LNCaP clone FGC (cell line): ENCODE measurements at regions not wholly inside any gene's neighbourhood (a gene's known extent, or its start where the extent isn't known, plus 50 kb on each side); places are given as distances from the start of the nearest gene placed in this dataset.

Experiments used
- DNase-seq: peaks from one replicate; pipeline ENCODE4 v3.0.0-alpha.2; 2011; ENCODE audit warnings: low read depth
- H3K4me3 ChIP-seq: 2 replicates; pipeline ENCODE4 v1.5.1; 2011; ENCODE audit warnings: mild to moderate bottlenecking, low read depth, low read length, control low read depth
- TF ChIP-seq, protein P1 (sequence below): IDR thresholded peaks from 2 replicates; pipeline ENCODE4 v1.5.1; 2012; ENCODE audit warnings: mild to moderate bottlenecking; ENCODE audit not compliant: control insufficient read depth, insufficient read depth; ENCODE audit errors: extremely low read depth

DNA sequence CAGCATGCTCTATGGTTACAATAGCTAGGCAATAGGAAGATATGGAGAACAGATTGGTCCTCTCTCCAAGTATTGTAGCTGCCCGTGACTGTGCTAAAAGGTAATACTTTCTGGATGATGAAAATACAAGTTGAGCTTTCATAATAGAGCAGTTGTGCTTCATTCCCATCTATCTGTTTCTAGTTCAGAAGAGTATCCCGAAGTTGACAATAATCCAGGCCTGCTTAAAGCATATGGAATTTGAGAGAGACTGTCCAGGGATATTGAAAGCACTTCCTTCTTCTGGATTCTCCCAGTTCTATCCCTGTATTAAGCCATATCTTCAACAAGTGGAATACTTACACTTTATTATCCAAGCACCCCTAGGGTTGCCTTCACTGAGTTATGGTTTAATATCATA is 350.4 kb downstream of the EFNA5 start:
- DNase-seq: no peak
- no peak overlapping the region for H3K4me3 ChIP-seq
- TF ChIP-seq, protein P1, sequence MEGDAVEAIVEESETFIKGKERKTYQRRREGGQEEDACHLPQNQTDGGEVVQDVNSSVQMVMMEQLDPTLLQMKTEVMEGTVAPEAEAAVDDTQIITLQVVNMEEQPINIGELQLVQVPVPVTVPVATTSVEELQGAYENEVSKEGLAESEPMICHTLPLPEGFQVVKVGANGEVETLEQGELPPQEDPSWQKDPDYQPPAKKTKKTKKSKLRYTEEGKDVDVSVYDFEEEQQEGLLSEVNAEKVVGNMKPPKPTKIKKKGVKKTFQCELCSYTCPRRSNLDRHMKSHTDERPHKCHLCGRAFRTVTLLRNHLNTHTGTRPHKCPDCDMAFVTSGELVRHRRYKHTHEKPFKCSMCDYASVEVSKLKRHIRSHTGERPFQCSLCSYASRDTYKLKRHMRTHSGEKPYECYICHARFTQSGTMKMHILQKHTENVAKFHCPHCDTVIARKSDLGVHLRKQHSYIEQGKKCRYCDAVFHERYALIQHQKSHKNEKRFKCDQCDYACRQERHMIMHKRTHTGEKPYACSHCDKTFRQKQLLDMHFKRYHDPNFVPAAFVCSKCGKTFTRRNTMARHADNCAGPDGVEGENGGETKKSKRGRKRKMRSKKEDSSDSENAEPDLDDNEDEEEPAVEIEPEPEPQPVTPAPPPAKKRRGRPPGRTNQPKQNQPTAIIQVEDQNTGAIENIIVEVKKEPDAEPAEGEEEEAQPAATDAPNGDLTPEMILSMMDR: no peak

DNA sequence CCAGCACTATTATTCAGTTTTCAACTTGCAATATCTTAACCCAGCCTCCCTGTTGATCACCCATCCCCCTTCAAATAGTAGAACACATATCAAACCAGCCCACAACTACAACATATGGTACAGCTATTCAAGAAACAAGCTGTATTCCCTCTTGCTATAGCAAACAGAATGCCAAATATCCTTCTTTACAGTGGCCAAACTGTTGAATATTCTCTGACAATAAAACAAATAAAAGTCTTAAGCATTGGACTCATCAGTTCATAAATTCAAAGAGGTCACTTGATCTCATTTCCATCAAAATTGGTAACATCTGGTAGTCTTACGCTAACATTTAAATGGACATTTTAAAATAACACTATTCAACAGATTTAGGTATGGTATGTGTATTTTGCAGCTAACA is 350.8 kb downstream of the EFNA5 start:
- no peak for DNase-seq
- no peak overlapping the region for H3K4me3 ChIP-seq
- TF ChIP-seq, protein P1: no peak

DNA sequence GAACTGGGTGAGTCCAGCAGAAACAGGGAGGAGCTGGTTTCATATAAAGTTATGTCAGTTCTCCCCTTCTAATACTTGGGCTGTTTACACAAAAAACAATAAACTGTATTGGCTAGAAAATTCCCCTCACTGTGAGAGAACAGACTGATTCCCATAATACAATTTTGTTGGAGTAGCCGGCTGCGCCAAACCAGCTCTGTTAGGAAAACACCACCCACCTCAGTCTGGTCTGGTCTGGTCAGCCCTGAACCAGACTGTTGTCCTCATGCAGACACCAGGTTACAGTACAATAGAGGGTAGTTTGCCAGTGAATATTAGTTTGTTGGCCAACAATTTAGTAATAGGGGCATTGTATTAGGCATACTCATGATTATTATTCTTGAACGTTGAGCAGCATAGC is 356.4 kb downstream of the EFNA5 start:
- DNase-seq: no peak
- TF ChIP-seq, protein P1: no peak
- no peak overlapping the region for H3K4me3 ChIP-seq

DNA sequence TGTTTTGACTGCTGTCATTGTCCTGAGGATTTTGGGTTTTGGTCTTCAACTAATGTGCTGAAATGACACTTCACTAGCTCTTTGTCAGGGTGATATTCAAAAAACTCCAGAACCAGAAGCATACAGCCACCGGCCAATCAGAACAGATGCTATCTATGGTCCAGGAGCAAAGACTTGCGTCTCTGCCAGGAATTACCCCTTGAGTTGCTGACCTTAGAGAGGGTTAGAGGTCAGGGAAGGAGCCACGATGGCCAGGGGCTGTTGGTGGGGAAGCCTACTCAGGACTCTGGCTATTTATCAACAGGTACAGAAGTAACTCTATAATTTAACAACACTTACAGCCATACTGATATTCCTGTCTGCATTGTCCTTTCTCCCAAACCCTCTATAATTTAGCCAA is 356.8 kb downstream of the EFNA5 start:
- no peak overlapping the region for H3K4me3 ChIP-seq
- TF ChIP-seq, protein P1: no peak
- DNase-seq: no peak

DNA sequence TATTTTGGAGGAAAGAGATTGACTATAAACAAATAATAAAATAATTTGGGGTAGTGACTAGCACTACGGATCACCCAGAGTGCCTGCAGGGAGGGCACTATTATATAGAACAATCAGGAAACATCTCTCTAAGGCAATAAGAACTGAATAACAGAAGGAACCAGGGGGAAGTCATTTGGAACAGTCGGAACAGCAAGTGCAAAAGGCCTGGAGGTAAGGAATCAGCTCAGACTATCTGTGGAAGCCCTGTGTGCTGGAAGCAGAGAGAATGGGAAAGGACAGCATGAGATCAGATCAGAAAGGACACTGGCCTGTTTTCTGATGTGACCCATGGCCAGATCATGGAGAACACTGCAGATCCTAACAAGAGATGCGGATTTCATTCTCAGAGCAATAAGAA is 357.6 kb downstream of the EFNA5 start:
- DNase-seq: no peak
- H3K4me3 ChIP-seq: no peak overlapping the region
- TF ChIP-seq, protein P1: no peak

DNA sequence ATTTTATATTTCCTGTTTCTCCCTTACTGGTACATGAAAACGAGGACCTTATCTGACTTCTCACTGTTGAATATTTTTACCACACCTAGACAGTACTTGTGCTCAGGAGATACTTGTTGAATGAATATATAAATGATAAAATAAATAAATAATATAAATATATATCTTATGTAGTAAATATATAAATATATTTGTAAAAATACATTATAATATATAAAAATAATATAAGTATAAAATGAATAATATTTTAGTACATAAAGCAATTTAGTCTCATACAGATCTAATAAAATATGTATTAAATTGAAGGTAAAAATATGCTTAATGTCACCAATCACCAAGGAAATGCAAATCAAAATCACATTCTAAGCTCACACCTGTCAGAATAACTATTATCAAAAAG is 360.6 kb downstream of the EFNA5 start:
- no peak for DNase-seq
- TF ChIP-seq, protein P1: no peak
- no peak overlapping the region for H3K4me3 ChIP-seq

DNA sequence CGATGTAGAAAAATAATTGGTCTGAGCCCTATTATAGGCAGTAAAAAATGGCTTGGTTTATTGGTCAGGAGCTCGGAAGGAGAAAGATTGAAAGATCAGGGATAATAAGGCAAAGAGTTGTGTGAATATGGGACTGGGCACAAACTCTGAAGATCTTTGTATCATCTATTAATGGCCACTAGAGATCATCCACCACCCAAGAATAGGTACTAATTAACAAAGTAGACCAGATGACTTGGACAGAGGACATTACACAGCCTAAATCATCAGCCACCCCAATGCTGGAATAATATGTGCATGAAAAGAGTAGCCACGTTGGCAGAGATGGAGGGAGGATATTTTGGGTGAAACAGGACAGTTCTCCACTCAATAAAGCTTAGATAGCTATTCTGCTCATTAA is 364.1 kb downstream of the EFNA5 start:
- TF ChIP-seq, protein P1: no peak
- no peak for DNase-seq
- no peak overlapping the region for H3K4me3 ChIP-seq
